BJ (cell line): ENCODE measurements at regions not wholly inside any gene's neighbourhood (a gene's known extent, or its start where the extent isn't known, plus 50 kb on each side); places are given as distances from the start of the nearest gene placed in this dataset.

ENCODE experiments used
- CTCF ChIA-PET: fragments of 350-600 bp; formaldehyde crosslinking; extraction: SDS; loops from one replicate; lab custom pipeline; 2021; ENCODE audit warnings: antibody characterized with exemption, inconsistent platforms; lab: Yijun Ruan, JAX
- POLR2A ChIA-PET: fragments of 300-600 bp; sonication (Branson Sonifier 250); formaldehyde crosslinking; extraction: SDS; loops from one replicate; lab custom pipeline; 2021; ENCODE audit warnings: antibody characterized with exemption; lab: Charles Lee
- DNase-seq: peaks from one replicate; pipeline ENCODE4 v3.0.0-alpha.2; 2011; ENCODE audit warnings: low read depth
- H3K27me3 ChIP-seq: 2 replicates; pipeline ENCODE4 v1.6.0; 2011; ENCODE audit warnings: low read length; ENCODE audit not compliant: control insufficient read depth, insufficient read depth
- H3K36me3 ChIP-seq: 2 replicates; pipeline ENCODE4 v1.5.1; 2011; ENCODE audit warnings: low read length; ENCODE audit not compliant: control insufficient read depth, insufficient read depth
- H3K4me3 ChIP-seq: 2 replicates; pipeline ENCODE4 v1.5.1; 2011; ENCODE audit warnings: low read depth, mild to moderate bottlenecking, control low read depth, low read length
- CTCF ChIP-seq: IDR thresholded peaks from 2 replicates; pipeline ENCODE4 v1.5.1; 2011; ENCODE audit warnings: low read depth, mild to moderate bottlenecking, control low read depth, inconsistent platforms, low read length, moderate library complexity; ENCODE audit not compliant: insufficient read depth

GRCh38 chr14:82626156-82627066, 1092.8 kb upstream of the SEL1L start:
- no peak for DNase-seq
- Histone ChIP-seq H3K36me3 (no peaks in the 10 kb centered on the region), H3K4me3 (no peak overlapping the region), H3K27me3 (no peaks in the 10 kb centered on the region)
- TF ChIP-seq CTCF: no peak
- ChIA-PET POLR2A (no interaction called here), CTCF (no interaction called here)

- no peaks in the 10 kb centered on the region for H3K27me3 ChIP-seq
- DNase-seq: no peak
- H3K36me3 ChIP-seq: no peaks in the 10 kb centered on the region
- ChIA-PET POLR2A (no interaction called here), CTCF (no interaction called here)
- no peak for TF ChIP-seq CTCF
- no peak overlapping the region for H3K4me3 ChIP-seq
Measured at GRCh38 chr14:82635915-82636314, 1102.3 kb upstream of the SEL1L start.

GRCh38 chr14:82636426-82636825, 1102.8 kb upstream of the SEL1L start:
- Histone ChIP-seq H3K36me3 (no peaks in the 10 kb centered on the region), H3K27me3 (no peaks in the 10 kb centered on the region), H3K4me3 (no peak overlapping the region)
- DNase-seq: no peak
- TF ChIP-seq CTCF: no peak
- CTCF ChIA-PET: no interaction called here
- POLR2A ChIA-PET: no interaction called here

- H3K4me3 ChIP-seq: no peak overlapping the region
- CTCF ChIA-PET: no interaction called here
- POLR2A ChIA-PET: no interaction called here
- no peak for DNase-seq
- TF ChIP-seq CTCF: no peak
- H3K27me3 ChIP-seq: no peaks in the 10 kb centered on the region
- no peaks in the 10 kb centered on the region for H3K36me3 ChIP-seq
Measured at GRCh38 chr14:82641050-82641540, 1107.4 kb upstream of the SEL1L start.

GRCh38 chr14:82642425-82642824, 1108.8 kb upstream of the SEL1L start:
- no peak for TF ChIP-seq CTCF
- no peak for DNase-seq
- Histone ChIP-seq H3K27me3 (no peaks in the 10 kb centered on the region), H3K36me3 (no peaks in the 10 kb centered on the region), H3K4me3 (no peak overlapping the region)
- POLR2A ChIA-PET: no interaction called here
- CTCF ChIA-PET: no interaction called here
